NCI-H446 treated with DMSO at 0.1 percent for 48 hours (cell line): ENCODE measurements at regions not wholly inside any gene's neighbourhood (a gene's known extent, or its start where the extent isn't known, plus 50 kb on each side); places are given as distances from the start of the nearest gene placed in this dataset.
A peak's percentile ranks its signal among the peaks of the same experiment; 100 is the strongest.
"Not testable (repeated sequence)": the region's sequence is repeated elsewhere in the genome, so short reads cannot be mapped to it uniquely, and the experiment has no call there.

Experiments
- DNase-seq: peaks from one replicate; lab custom pipeline; 2025; lab: John Stamatoyannopoulos, UW

DNA sequence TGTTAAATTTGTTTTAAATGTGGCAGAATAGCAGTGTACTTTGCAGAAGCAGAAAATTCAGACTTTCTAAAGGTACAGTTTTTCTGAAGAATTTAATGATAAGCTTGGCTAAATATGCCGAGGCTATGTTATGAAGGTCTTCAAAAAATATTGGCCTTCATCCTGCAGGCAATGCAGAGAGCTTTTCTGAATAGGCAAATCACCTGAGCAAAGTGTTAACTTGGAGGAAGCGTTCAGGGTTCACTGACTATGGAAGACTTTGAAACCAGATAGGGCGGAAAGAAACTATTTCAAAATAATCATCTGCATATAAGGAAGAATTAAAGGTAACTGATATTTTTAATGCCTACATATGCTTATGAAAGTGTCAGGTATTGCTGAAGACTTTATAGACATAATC, 133.7 kb upstream of the SETBP1 start:
- DNase-seq = no peak

DNA sequence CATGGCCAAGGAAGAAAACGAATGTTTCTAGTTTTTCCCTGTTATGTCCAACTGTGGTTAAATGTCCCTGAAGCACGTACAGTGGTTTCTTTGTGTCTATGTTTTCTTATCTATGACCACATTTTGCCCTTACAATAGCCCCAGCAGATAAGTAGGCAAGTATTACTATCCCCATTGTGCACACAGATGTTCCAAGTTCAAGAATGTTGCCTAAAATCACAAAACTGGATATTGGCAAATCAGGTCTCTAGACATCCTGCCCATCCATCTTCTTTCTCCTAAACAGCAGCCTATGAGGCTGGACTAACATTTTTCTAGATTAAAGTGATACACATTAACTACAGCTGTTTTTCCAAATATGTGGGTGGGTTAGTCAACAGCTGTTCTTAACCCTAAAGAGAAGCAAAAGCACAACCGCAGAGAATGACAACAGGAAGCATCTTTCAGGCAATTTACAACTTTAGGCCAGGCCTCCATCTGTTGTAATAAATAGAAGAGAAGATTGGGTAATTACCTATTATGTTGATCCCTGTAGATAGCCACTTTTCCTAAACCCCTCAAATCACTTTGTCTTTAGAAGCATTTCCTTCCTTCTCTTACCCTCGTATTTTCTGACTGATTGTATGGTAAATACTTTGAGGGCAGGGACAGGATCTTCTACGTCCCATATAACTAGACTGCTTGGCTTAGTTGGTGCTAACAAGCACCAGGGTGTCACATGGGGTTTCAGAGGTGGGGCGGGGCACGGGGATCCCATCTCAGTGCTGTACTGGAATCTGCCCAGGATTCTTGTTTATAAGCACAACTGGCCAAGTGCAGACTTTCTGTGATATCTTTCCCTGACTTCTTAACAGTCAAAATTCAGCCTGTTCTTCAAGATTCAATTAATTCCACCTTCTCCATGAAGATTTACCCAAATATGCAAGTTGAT, 132.1 kb upstream of the SETBP1 start:
- DNase-seq = no peak

DNA sequence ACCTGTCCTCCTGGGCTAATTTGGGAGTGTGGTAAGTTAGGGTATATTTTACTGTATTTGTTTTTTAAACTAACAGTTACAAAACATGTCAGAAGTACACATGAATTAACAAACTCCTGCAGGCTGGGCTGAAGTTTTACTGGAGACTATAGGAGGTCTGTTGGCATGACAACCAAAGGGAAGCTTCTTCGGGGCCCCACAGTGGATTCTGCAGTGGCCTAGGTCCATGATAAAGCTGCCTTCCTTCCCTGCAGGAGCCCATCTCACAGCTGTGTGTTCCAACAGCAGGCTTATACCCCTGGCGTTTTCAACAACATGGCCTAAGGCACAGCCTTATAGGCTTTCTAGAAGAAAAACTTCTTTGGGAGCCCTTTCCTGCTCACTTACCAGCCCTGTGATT, 128.0 kb upstream of the SETBP1 start:
- no peak for DNase-seq

DNA sequence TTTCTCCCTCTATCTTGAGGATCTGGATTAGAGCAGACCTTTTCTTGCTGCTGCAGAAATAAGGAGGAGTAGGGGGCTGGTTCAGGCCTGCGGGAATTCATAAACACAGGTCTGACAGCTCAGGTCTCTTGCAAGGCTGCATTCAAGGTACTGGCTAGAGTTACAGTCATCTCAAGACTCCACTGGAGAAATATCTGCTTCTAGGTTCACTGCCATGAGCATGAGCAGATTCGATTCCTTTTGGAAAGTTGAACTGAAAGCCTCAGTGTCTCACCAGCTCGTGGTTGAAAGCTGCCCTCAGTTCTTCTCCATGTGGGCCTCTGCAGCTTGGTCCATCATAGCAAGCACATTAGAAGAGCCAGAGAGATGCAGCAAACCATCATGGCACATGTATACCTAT, 124.4 kb upstream of the SETBP1 start:
- no peak for DNase-seq

DNA sequence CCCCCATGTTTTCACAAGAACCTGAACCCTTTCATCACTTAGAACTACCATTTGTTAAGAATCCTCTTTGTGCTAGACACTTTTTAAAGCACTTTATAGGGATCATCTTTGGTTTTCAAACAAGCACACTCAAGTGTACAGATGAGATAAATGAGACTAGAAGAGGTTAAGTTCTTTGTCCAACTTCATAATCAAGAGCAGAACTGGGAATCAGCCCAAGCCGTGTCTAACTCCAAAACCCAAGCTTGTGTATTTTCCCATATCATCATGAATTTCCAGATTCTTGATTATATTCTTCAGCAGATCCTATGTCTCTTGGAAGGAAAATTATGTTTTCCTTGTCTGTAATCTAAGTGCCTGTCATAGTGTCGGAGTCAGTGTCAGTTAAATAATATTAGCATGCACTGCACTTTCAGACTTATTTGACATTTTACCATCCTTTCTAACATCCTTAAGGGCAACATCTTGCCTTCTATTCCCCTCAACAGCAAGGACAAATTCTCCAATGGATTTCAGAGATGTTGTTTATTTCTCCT, 123.0 kb upstream of the SETBP1 start:
- DNase-seq = no peak

DNA sequence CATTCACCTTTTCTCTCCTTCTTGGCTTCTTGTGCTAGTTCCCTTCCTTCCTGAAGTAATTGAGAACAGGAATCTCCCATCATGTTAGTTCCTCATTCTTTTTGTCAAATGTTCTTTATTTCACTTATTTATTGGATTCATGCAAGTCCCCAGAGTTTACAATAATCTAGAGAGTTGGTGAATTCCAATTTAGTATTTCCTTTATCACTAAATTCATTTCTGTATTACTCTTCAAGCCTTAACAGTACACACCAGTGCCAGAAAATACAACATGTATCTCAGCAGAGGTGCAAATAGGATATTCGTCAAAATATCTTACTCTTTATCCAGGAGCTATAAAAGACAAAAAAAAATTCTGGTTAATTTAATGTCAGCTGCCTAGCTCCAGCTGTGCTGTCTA, 121.9 kb upstream of the SETBP1 start:
- no peak for DNase-seq

DNA sequence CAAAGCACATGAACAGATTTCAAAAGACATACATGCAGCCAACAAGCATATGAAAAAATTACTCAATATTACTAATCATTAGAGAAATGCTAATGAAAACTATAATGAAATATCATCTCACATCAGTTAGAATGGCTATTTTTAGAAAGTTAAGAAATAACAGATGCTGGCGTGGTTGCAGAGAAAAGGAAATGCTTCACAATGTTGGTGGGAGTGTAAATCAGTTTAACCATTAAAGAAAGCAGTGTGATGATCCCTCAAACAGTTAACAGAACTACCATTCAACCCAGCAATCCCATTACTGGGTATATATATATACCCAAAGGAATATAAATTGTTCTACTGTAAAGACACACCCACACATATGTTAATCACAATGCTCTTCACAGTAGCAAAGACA, 117.7 kb upstream of the SETBP1 start:
- no peak for DNase-seq

DNA sequence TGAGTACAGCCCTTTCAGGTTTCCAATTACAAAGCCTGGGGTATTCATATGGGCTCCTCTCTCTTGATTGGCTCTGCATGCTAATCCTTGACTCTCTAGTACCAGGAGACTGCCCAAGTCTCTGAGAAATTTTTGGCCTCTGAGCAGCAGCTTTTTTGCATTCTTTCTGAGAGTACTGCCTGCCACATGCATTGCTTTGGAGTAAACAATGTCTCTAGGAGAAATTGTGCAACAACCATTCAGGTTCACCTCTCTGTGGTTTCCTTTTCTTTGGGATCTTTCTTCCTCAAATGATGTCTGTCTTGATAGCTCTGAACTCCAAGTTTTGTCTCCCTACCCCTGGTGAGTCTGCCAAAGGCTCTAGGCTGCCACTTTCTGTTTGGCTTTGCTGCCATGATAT, 115.8 kb upstream of the SETBP1 start:
- DNase-seq = no peak

DNA sequence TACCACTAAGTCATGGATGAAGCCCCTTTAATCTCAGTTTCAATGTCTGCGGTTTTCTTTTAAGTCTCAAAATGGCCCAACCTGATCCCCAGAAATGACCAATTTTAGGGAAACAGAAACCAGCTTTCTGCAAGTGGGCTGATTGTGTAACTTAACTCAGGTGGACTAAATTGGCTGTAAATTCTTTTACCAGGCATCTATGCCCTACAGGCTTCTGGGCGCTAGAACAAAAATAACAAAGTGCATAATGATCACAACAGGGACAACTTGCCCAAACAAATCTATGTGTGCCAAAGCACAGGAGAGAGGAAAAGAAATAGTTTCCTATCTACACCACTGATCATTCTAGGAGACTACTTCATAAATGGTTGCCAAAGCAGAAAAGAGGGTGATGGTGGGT, 112.3 kb upstream of the SETBP1 start:
- DNase-seq = no peak

DNA sequence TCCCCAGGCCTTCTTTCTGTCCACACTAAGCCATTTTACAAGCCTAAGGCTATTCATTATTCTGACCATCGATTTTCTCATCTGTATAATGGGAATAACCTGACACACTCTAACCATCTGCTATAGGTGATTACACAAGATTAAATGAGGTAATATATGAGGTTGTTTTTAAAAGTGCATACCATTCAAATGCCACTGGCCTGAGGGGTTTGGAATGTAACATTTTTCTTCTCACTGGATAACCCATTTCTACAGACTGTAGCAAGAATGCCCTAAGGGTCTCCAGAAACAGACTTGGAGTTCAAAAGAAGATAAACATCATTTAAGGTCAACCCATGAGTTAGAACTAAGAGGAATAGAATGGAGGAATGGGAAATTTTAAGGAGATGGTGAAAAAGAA, 111.7 kb upstream of the SETBP1 start:
- no peak for DNase-seq

DNA sequence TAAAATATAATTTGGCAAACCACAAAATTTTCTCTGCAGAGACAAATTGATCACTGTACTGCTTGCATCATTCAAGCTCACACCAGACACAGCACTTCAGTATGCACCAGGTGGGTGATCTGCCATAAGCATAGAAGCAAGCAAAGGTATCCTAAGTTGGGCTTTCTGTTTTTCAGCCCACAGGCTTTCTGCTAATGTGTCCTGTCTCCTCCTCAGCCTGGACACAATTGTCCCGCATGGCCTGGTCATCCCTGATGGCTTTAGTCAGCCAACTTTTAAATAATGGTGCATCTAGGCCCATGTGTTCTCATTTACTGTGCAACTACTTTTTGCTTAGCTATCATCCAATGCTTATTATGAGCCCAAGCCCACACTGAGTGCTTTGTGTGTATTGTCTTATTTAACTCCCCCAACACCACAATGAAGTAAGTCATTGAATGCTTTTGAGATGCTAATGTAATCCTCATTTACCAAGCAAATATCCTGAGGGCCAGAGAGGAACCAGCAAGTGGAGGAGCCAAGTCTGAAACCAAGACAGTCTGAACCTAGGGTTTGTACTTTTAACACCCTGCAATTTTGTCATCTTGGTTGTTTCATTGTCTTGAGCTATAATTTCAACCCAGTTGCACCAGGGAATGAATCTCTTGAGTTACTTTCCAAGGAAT, 111.2 kb upstream of the SETBP1 start:
- no peak for DNase-seq

DNA sequence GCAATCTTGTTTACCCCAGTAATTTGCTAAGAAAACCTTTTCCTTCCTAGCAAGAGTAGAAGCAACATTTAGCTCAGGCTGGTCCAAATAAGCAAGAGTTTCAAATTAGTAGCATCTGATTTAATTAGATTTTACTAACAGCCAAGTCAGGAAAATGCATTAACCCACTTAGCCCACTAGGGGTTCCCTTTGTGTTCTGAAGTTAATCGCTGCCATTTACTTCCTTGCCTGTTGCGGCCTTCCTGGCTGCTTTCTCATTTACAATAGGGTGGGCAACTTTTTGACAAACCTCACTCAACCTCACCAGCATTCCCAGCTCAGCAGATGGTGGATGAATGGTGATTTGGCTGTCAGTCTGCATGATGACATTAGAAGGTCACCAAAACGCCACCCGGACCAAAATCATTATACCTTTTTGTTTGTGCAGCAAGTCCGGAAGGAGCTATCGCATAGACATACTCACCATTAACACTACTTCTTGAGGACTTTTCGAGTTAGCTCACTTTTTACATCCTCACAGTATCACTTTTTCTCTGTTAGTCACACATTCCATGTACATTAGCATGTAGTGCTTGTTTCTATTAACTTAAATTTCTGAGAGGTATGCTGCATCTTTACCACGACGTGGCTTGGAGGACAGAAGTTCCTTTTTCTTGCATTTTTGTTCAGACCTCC, 101.5 kb upstream of the SETBP1 start:
- peak; percentile 11 for DNase-seq

DNA sequence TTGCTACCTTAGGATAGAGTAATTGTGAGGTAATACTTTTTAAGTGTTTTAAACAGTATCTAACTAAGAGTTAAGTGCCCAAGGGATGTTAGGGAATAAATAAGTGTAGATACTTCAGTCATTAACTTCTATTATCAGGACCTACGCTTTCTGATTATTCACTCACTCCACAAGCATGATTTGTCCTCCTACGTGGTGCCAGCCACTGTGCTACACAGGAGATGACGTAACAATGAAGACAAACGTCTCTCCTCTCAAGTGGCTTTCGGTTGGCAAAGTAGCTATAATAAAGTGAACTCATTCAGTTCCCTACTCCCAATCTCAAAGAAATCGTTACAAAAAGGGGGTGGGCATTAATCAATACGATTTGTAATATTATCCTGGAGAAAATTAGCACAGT, 100.9 kb upstream of the SETBP1 start:
- DNase-seq = no peak

DNA sequence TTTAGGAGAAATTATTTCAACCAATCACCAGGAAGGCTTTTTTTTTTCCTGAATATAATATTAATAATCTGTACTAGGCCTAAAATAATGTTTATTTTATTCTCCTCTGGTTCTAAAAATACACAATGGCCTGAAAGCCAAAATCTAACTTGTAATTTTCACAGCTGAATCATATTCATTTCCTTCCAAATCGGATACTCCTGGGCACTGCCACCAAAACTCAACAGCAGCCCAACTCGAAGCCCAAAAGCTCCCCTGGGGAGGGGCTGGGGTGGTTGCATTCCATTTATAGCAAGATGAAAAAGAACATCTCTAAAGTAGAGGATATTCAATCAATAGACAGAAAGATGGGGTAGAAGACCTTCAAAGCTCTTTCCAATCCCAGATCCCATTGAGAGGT, 100.5 kb upstream of the SETBP1 start:
- no peak for DNase-seq

DNA sequence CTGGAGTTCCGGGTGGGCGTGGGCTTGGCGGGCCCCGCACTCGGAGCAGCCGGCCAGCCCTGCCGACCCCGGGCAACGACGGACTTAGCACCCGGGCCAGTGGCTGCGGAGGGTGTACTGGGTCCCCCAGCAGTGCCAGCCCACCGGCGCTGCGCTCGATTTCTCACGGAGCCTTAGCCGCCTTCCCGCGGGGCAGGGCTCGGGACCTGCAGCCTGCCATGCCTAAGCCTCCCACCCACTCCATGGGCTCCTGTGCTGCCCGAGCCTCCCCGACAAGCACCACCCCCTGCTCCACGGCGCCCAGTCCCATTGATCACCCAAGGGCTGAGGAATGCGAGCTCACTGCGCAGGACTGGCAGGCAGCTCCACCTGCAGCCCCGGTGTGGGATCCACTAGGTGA, 99.9 kb upstream of the SETBP1 start:
- DNase-seq = not testable (repeated sequence)

DNA sequence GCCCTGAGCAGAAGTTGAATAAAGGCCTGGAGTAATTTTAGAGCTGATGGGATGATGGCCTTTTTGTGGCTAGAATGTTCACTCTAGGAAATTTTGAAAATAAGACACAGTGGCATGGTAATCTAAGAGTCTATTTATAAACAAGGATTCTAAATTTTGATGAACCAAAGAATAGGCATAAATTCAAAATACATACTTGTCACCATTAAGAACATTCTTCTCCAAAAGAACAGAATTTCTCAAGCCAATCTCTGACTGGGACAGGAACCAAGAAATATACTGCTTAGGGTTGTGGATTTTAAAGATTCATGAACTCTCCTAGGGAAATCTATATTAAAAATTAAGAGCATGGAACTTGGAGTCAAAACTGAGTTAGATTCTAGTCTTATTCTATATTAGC, 98.2 kb upstream of the SETBP1 start:
- DNase-seq = no peak

DNA sequence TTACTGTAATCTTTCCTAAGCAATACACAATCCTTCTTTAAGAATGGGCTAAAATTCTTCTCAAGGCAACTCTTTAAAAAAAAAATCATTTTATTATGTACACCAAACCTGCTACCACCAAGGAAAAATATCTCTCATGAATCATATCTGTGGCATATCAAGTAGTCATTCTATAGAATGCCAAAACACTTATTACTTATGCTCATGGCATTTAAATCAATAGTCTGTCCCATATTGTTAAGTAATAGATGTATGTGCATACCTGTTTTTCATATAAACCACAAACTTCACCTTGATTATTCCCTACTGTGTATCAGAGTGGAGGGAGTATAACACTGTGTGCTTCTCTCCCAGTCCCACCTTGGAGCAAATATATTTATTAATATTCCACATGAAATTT, 95.8 kb upstream of the SETBP1 start:
- no peak for DNase-seq

DNA sequence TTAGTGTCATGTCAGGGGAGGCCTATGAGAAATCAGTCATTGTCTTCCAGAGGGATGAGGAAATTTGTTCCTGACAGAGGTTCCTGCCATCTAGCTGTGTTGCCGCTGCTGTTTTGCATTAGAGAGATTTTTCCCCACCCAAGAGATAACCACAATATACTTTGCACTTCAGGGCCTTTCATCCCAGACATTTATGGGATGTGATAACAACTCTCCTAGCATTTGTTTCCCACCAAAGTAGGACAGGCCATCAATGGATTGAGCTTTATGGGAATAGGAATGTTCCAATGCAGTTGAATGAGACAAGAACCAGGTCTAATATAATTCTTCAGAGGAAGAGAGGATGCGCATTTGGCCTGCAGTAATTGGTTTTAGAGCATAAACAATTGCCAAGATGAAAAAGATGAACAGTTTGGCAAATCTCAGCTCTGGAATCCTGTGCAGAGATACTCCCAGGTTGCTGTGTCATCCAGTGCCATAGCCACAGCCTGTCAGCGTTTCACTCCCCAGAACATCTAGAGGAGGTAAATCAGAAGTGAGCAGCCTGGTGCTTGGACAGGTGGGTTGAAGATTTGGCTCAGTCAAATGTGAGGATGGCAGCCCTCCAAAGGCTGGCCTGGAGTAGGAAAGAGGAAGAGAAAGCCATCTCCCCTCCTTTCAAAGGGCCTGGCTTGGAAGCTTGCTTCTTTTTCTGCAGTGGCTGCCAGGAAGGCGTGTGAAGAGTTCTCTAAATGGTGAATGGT, 93.7 kb upstream of the SETBP1 start:
- peak; percentile 52 for DNase-seq

DNA sequence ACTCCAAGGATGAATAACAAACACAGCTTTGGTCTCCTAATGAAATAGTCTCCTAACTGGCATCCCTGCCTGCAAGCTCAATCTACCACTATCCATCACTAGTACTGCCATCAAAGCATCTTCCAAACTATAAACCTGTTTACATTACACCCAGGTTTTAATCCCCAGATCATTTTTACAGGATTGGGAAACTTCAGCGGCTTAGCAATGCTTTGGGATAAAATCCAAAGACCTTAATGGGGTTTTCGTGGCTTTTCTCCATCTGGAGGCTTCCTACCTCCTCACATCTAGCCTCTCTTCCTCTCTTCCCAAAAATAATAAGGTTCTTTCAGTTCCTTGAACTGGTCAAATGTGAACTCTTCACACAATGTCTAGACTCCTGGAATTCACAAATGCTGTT, 92.2 kb upstream of the SETBP1 start:
- DNase-seq = no peak

DNA sequence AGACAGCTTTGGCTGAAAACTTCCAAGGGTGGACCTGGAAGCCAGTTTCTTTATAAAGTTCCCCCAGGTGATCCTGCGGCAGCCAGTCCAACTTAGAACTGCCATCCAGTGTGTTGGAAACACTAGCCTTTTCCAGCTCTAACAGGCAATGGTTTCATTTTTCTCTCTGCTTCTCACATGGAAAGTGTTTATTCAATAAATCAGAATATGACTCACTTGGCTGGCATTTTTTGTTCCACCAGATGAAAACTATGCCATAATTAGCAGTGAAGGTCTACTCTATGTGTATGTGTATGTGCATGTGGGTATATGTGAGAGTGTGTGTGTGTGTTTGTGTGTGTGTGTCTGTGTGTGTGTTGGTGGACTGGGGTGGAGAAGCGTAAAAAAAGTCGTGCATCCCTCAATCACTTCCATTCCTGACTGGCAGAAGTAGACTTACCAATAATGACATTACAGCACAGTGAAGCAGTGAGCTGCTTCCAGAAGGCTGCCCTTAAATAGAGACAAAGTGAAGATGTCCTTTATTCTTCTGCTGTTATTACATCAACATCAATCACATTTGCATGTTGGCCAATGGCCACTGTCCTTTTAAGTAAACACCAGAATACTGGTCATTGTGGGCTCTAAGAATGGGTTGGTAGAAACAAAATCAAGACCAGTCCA, 90.9 kb upstream of the SETBP1 start:
- peak; percentile 49 for DNase-seq

DNA sequence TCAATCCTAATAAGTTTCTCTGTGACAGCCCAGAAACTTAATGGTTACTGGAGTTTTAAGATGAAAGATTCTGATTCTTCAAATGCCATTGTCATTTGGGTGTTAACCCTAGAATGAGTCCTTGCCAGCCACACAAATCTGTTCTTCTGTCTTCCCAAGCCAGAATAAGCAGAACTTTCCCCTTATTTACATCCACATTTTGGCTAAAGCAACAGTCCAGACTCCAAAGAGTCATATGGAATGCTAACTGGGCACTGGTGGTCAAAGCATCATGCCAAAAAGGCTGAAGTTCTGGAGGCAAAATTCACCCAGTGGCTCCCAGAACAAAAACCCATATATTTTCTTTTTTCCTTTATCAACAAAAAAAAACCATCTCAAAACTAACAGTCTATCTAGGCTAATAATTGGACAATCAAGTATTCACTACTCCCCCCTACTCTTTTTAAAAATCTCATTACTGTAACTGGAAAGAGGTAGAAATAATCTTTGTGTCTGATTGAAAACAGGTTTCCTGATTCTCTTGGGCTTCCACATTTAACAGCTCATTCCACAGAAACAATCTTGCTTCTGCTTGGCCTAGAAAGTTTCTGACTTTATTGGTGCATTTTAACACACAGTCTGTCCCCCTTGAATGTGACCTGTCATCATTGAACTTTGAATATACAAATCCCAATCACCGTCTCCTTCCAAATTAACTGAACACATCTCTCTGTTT, 89.6 kb upstream of the SETBP1 start:
- DNase-seq = peak; percentile 19
